H9 (cell line): ENCODE measurements at regions not wholly inside any gene's neighbourhood (a gene's known extent, or its start where the extent isn't known, plus 50 kb on each side); places are given as distances from the start of the nearest gene placed in this dataset.
"Not testable (repeated sequence)": the region's sequence is repeated elsewhere in the genome, so short reads cannot be mapped to it uniquely, and the experiment has no call there.

ENCODE experiments used
- DNase-seq: peaks from one replicate; pipeline ENCODE4 v3.0.0-alpha.2; 2017
- H2AFZ ChIP-seq: one replicate; pipeline ENCODE4 v1.6.1; 2013; ENCODE audit warnings: mild to moderate bottlenecking, low read length, control low read depth, moderate library complexity
- H2AK5ac ChIP-seq: 2 replicates; pipeline ENCODE4 v1.6.1; 2013; ENCODE audit warnings: low read length, control low read depth, mixed read lengths; ENCODE audit not compliant: insufficient read length
- H2BK120ac ChIP-seq: one replicate; pipeline ENCODE4 v1.6.1; 2013; ENCODE audit warnings: low read depth, mild to moderate bottlenecking, low read length, control low read depth, inconsistent platforms; ENCODE audit not compliant: poor library complexity, severe bottlenecking
- H2BK12ac ChIP-seq: 2 replicates; pipeline ENCODE4 v1.6.1; 2013; ENCODE audit warnings: low read length, control low read depth, mixed read lengths, low read depth; ENCODE audit not compliant: insufficient read length
- H2BK15ac ChIP-seq: 2 replicates; pipeline ENCODE4 v1.6.1; 2013; ENCODE audit warnings: low read depth, low read length, control low read depth
- H2BK20ac ChIP-seq: one replicate; pipeline ENCODE4 v1.6.1; 2013; ENCODE audit warnings: low read depth, mild to moderate bottlenecking, low read length, control low read depth, inconsistent platforms; ENCODE audit not compliant: poor library complexity, severe bottlenecking
- H2BK5ac ChIP-seq: 2 replicates; pipeline ENCODE4 v1.6.1; 2013; ENCODE audit warnings: low read length, control low read depth, mixed read lengths; ENCODE audit not compliant: insufficient read length
- H3K14ac ChIP-seq: 2 replicates; pipeline ENCODE4 v1.6.1; 2013; ENCODE audit warnings: low read length, control low read depth; ENCODE audit not compliant: insufficient read depth
- H3K18ac ChIP-seq: 2 replicates; pipeline ENCODE4 v1.6.1; 2013; ENCODE audit warnings: low read depth, mild to moderate bottlenecking, mixed read lengths, low read length, control low read depth; ENCODE audit not compliant: insufficient read length
- H3K23ac ChIP-seq: 2 replicates; pipeline ENCODE4 v1.6.1; 2013; ENCODE audit warnings: low read length, control low read depth, mixed read lengths, low read depth; ENCODE audit not compliant: insufficient read length
- H3K23me2 ChIP-seq: 2 replicates; pipeline ENCODE4 v1.6.1; 2013; ENCODE audit warnings: low read depth, mild to moderate bottlenecking, mixed read lengths, low read length, control low read depth; ENCODE audit not compliant: insufficient read length, poor library complexity, severe bottlenecking
- H3K27ac ChIP-seq: 2 replicates; pipeline ENCODE4 v1.5.1; 2013; ENCODE audit warnings: low read length, control low read depth, mixed read lengths, low read depth; ENCODE audit not compliant: insufficient read length
- H3K27me3 ChIP-seq: 2 replicates; pipeline ENCODE4 v1.6.1; 2013; ENCODE audit warnings: low read length, control low read depth, inconsistent platforms; ENCODE audit not compliant: insufficient read depth
- H3K4ac ChIP-seq: 2 replicates; pipeline ENCODE4 v1.6.1; 2013; ENCODE audit warnings: low read depth, mild to moderate bottlenecking, control low read depth, inconsistent platforms, low read length, moderate library complexity
- H3K4me1 ChIP-seq: 2 replicates; pipeline ENCODE4 v1.6.1; 2013; ENCODE audit warnings: low read length, control low read depth, inconsistent platforms; ENCODE audit not compliant: insufficient read depth
- H3K4me2 ChIP-seq: 2 replicates; pipeline ENCODE4 v1.6.1; 2013; ENCODE audit warnings: low read length, control low read depth, mixed read lengths; ENCODE audit not compliant: insufficient read length, insufficient read depth
- H3K56ac ChIP-seq: 2 replicates; pipeline ENCODE4 v1.6.1; 2013; ENCODE audit warnings: low read depth, mild to moderate bottlenecking, mixed read lengths, low read length, control low read depth; ENCODE audit not compliant: insufficient read length
- H3K79me1 ChIP-seq: 2 replicates; pipeline ENCODE4 v1.6.1; 2013; ENCODE audit warnings: low read depth, mild to moderate bottlenecking, moderate library complexity, low read length, control low read depth, inconsistent platforms; ENCODE audit not compliant: insufficient read depth, poor library complexity, severe bottlenecking
- H3K79me2 ChIP-seq: 2 replicates; pipeline ENCODE4 v1.6.1; 2013; ENCODE audit warnings: low read length, control low read depth, inconsistent platforms; ENCODE audit not compliant: insufficient read depth
- H3K9ac ChIP-seq: 2 replicates; pipeline ENCODE4 v1.6.1; 2013; ENCODE audit warnings: low read length, control low read depth, mixed read lengths; ENCODE audit not compliant: insufficient read length; ENCODE audit errors: extremely low read depth
- H3K9me3 ChIP-seq: one replicate; pipeline ENCODE4 v1.6.1; 2013; ENCODE audit warnings: low read depth, low read length, inconsistent platforms; ENCODE audit not compliant: control insufficient read depth
- H3T11ph ChIP-seq: one replicate; pipeline ENCODE4 v1.6.1; 2013; ENCODE audit warnings: mild to moderate bottlenecking, low read length, control low read depth, inconsistent platforms
- H4K20me1 ChIP-seq: one replicate; pipeline ENCODE4 v1.6.1; 2013; ENCODE audit not compliant: control insufficient read depth, insufficient read length, insufficient read depth
- H4K5ac ChIP-seq: 2 replicates; pipeline ENCODE4 v1.6.1; 2013; ENCODE audit warnings: low read depth, mild to moderate bottlenecking, mixed read lengths, low read length, control low read depth; ENCODE audit not compliant: insufficient read length
- H4K8ac ChIP-seq: replicated peaks from 2 replicates; pipeline ENCODE4 v1.6.1; 2013; ENCODE audit warnings: low read length, control low read depth, mixed read lengths, low read depth; ENCODE audit not compliant: insufficient read length
- H4K91ac ChIP-seq: 2 replicates; pipeline ENCODE4 v1.6.1; 2013; ENCODE audit warnings: low read depth, mild to moderate bottlenecking, moderate library complexity, mixed read lengths, low read length, control low read depth; ENCODE audit not compliant: insufficient read length
- H3K27ac Mint-ChIP-seq, 3 experiments: 2 replicates in 2 of 3; 3 replicates in 1 of 3; pipeline ENCODE4 v1.8.0; 2020 to 2021; ENCODE audit warnings: mixed read lengths in 3 of 3, mild to moderate bottlenecking in 1 of 3, moderate library complexity in 1 of 3
- H3K27me3 Mint-ChIP-seq: 2 replicates; pipeline ENCODE4 v1.8.0; 2021; ENCODE audit warnings: low read depth, mild to moderate bottlenecking, moderate library complexity, mixed read lengths
- H3K36me3 Mint-ChIP-seq, 3 experiments: 2 replicates in 2 of 3; 3 replicates in 1 of 3; pipeline ENCODE4 v1.8.0; 2020 to 2021; ENCODE audit warnings: low read depth in 3 of 3, mixed read lengths in 3 of 3; ENCODE audit not compliant: insufficient read depth in 1 of 3
- H3K4me1 Mint-ChIP-seq, 2 experiments: 2 replicates each; pipeline ENCODE4 v1.8.0; 2020; ENCODE audit warnings: mixed read lengths in 2 of 2
- H3K4me3 Mint-ChIP-seq, 2 experiments: 2 replicates in 1 of 2; 3 replicates in 1 of 2; pipeline ENCODE4 v1.8.0; 2020 to 2021; ENCODE audit warnings: mild to moderate bottlenecking in 2 of 2, mixed read lengths in 2 of 2, moderate library complexity in 1 of 2
- H3K9me3 Mint-ChIP-seq, 2 experiments: 2 replicates in 1 of 2; 3 replicates in 1 of 2; pipeline ENCODE4 v1.8.0; 2020; ENCODE audit warnings: mild to moderate bottlenecking in 2 of 2, mixed read lengths in 2 of 2, moderate library complexity in 1 of 2
- CTCF ChIP-seq: fragments of 200-600 bp; sonication (generic); conservative IDR thresholded peaks from 3 replicates; pipeline ENCODE4 v1.8.0; 2021; ENCODE audit warnings: antibody characterized with exemption, mild to moderate bottlenecking
- WGBS: extraction: QIAGEN DNeasy Blood & Tissue Kit; methylation state at CpG from one replicate; pipeline ENCODE4 v1.1.7; 2013; ENCODE audit warnings: missing lambda C conversion rate, low lambda C conversion rate, mixed read lengths; ENCODE audit not compliant: insufficient read length; ENCODE audit errors: extremely low coverage; 5-methylcytosine and 5-hydroxymethylcytosine counted together

GRCh38 chr18:78492813-78493371 is 486.7 kb upstream of the SALL3 start:
- no peak overlapping the region for H3K27ac ChIP-seq
- no peaks in the 10 kb centered on the region for H3K23me2 ChIP-seq
- H3K9ac ChIP-seq: no peak overlapping the region
- no peak for TF ChIP-seq CTCF
- H4K8ac ChIP-seq: no peak overlapping the region
- H3K56ac ChIP-seq: no peak overlapping the region
- H3K36me3 Mint-ChIP-seq: peaks cover 0 to 9% (median 2%) of the 10 kb centered on the region in 3 experiments; a peak in 4 of 7 replicates
- H2BK20ac ChIP-seq: no peak overlapping the region
- no peaks in the 10 kb centered on the region for H3K27me3 ChIP-seq
- no peak overlapping the region for H3K27ac Mint-ChIP-seq
- no peaks in the 10 kb centered on the region for H3K4me1 ChIP-seq
- no peak overlapping the region for H3K18ac ChIP-seq
- WGBS: no CpG with 5 or more reads among the region's 16 CpGs
- DNase-seq: no peak
- H2AFZ ChIP-seq: no peak overlapping the region
- no peak overlapping the region for H3K23ac ChIP-seq
- H3K4me1 Mint-ChIP-seq: no peaks in the 10 kb centered on the region
- peaks cover 8 to 14% of the 10 kb centered on the region in 2 experiments; a peak in 4 of 5 replicates for H3K9me3 Mint-ChIP-seq
- H3T11ph ChIP-seq: no peak overlapping the region
- H2BK120ac ChIP-seq: no peak overlapping the region
- no peaks in the 10 kb centered on the region for H3K79me2 ChIP-seq
- H3K14ac ChIP-seq: no peak overlapping the region
- no peak overlapping the region for H2BK15ac ChIP-seq
- no peak overlapping the region for H2BK12ac ChIP-seq
- H3K9me3 ChIP-seq: no peaks in the 10 kb centered on the region
- H3K4me2 ChIP-seq: no peak overlapping the region
- H2BK5ac ChIP-seq: no peak overlapping the region
- no peak overlapping the region for H4K5ac ChIP-seq
- no peak overlapping the region for H3K4me3 Mint-ChIP-seq
- H3K27me3 Mint-ChIP-seq: no peaks in the 10 kb centered on the region; the same call in 1 of the 2 replicates
- H2AK5ac ChIP-seq: no peak overlapping the region
- H3K79me1 ChIP-seq: no peaks in the 10 kb centered on the region
- no peaks in the 10 kb centered on the region for H4K20me1 ChIP-seq
- no peak overlapping the region for H3K4ac ChIP-seq
- no peak overlapping the region for H4K91ac ChIP-seq

- not testable (repeated sequence) for H4K5ac ChIP-seq, H2BK5ac ChIP-seq, H3K36me3 Mint-ChIP-seq, H2BK120ac ChIP-seq, H3K23ac ChIP-seq, H4K8ac ChIP-seq, H3K56ac ChIP-seq, H3K27ac Mint-ChIP-seq, H2AK5ac ChIP-seq, H3K14ac ChIP-seq, H4K91ac ChIP-seq, H3K27me3 Mint-ChIP-seq, H3K9me3 ChIP-seq, H3K4me3 Mint-ChIP-seq, H3K27ac ChIP-seq, H2BK12ac ChIP-seq, H2BK20ac ChIP-seq, H3K18ac ChIP-seq, H3K9ac ChIP-seq, H3K79me1 ChIP-seq, H3T11ph ChIP-seq, H3K79me2 ChIP-seq, H3K4me1 ChIP-seq, H2BK15ac ChIP-seq, H3K23me2 ChIP-seq, H3K4me2 ChIP-seq, H3K27me3 ChIP-seq, H2AFZ ChIP-seq, H4K20me1 ChIP-seq, H3K4ac ChIP-seq, H3K4me1 Mint-ChIP-seq, DNase-seq
- WGBS: no CpG with 5 or more reads among the region's 5 CpGs
- peaks cover 8 to 14% of the 10 kb centered on the region in 2 experiments; a peak in 4 of 5 replicates for H3K9me3 Mint-ChIP-seq
These were observed 486.1 kb upstream of the SALL3 start for GRCh38 chr18:78493490-78493889.
